Right lobe of liver (tissue), 4 donors: ENCODE measurements at regions not wholly inside any gene's neighbourhood (a gene's known extent, or its start where the extent isn't known, plus 50 kb on each side); places are given as distances from the start of the nearest gene placed in this dataset.

Experiments used
- CTCF ChIP-seq, 4 donors: fragments of 200-600 bp in 3 of 4; fragments of 450-650 bp in 1 of 4; IDR thresholded peaks; one replicate each; pipeline versions ENCODE4 v1.5.1 to v1.8.0; 2016 to 2022; ENCODE audit warnings: antibody characterized with exemption in 4 of 4, mild to moderate bottlenecking in 2 of 4
- POLR2A ChIP-seq: fragments of 450-650 bp; IDR thresholded peaks from one replicate; pipeline ENCODE4 v1.6.1; 2017; ENCODE audit warnings: antibody characterized with exemption, mild to moderate bottlenecking
- donor health status: DM: no; HTN: no; CAD: no.
- donor health status: DM: no; HTN: no; CAD: no.
- donor health status: DM: no; HTN: yes; CAD: no.

GRCh38 chr21:41673071-41673470 lies 93.8 kb downstream of the RIPK4 start:
- TF ChIP-seq CTCF (IDR thresholded peaks at IDR 0.05) (no peak), POLR2A (no peak)
